HuH-7 (cell line): ENCODE measurements at regions not wholly inside any gene's neighbourhood (a gene's known extent, or its start where the extent isn't known, plus 50 kb on each side); places are given as distances from the start of the nearest gene placed in this dataset.
"Not testable (repeated sequence)": the region's sequence is repeated elsewhere in the genome, so short reads cannot be mapped to it uniquely, and the experiment has no call there.

ENCODE experiments used
- DNase-seq: peaks from one replicate; pipeline ENCODE4 v3.0.0; 2011; ENCODE audit warnings: low spot score

GRCh38 chr1:14260480-14260879 lies 338.0 kb upstream of the KAZN start:
- no peak for DNase-seq

DNA sequence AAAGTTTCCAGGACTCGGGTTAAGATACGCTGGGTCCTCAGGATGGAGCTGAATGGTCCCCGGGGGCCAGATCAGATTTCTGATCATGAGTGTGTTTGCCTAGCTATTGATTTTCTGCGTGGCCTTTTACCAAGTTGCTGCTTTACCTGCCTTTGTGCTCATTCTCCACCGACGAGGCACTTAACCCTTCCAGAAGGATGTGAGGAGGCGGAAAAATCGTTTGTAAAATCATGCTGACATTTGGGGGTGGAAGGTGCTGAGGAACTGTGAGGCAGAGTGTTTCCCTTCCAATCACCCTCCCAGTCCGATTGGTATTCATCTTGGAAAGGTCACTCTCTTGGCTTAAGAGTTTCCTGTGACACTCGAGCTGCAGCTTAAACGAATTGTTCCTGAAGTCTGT lies 337.1 kb upstream of the KAZN start:
- no peak for DNase-seq

- DNase-seq = no peak
Observed at GRCh38 chr1:14262637-14263036, 335.8 kb upstream of the KAZN start.

GRCh38 chr1:14263225-14263624 lies 335.3 kb upstream of the KAZN start:
- no peak for DNase-seq

GRCh38 chr1:14263671-14264070 lies 334.8 kb upstream of the KAZN start:
- DNase-seq = no peak

DNA sequence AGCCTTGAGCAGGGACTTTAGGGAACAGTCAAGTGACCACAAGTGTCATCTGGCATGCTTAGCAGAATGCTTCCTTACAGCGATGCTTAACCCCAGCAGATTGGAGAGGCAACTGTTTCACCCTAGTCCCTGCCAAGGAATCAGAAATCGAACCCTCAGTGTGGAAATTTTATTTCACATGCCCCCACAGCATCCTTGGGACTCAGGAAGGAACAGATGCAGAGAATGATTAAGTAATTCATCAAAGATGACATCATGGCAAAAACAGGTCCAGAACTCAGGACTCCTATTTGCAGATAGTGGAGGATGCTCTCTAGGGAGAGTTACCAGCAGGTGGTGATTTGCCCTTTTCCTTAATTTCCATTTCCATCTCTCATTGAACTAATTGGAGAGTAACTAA lies 333.0 kb upstream of the KAZN start:
- DNase-seq = no peak

DNA sequence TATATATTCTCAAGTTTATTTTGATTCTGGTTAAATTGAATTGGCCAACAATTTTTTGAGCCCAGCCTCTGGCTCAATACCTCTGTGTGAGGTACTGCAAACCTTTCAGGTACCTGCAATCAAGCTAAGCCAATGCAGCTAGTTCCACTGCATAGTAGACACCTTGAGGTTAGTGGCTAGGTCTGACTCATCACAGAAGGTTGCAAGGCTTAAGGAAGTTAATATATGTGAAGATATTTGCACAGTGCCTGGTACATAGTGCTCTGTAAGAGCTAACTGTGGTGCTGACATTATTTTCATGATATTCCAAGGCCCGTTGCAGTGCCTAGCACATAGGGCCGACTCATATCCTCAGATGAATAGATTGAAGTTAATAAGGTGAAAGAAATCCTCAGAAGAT lies 330.5 kb upstream of the KAZN start:
- DNase-seq = no peak

- DNase-seq = no peak
Observed at GRCh38 chr1:14270821-14271220, 327.7 kb upstream of the KAZN start.

DNA sequence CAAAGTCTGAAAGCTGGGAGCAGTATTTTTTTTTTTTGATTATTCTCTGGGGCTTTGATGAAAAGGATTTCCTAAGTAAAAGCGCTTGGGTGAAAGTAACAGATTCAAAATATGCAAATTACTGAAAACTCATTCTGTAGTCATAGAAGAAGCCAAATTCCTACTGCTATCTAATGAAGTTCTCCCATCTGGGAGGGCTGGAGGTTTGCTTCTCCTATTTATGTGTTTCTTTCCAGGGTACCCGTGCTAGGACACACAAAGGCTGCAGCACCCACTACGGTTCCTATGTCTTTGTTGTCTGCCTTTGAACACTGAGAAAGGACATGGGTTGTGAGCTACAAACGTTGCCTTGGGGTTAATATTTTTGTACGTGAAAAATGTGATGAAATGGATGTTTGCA lies 324.7 kb upstream of the KAZN start:
- no peak for DNase-seq

GRCh38 chr1:14279891-14280290 lies 318.6 kb upstream of the KAZN start:
- DNase-seq = not testable (repeated sequence)

GRCh38 chr1:14280909-14281308 lies 317.6 kb upstream of the KAZN start:
- no peak for DNase-seq

DNA sequence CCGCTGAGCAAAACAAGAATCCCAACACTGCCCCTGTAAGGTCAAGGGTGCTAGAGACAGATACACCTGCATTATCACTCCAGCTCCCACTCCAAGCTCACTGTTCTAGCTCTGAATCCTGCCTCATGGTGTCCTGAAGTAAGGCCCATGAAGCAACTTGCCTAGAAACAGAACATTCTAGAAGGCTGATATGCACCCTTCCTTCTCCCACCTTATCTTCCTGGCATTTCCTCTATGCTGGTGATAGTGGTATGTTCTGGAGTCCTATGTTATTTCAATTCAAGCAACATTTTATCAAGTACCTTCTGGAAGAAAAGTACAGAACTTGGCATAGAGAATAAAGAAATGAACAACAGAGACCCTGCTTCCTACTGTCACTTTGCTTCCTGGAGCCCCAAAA lies 317.1 kb upstream of the KAZN start:
- no peak for DNase-seq

GRCh38 chr1:14282707-14283106 lies 315.8 kb upstream of the KAZN start:
- DNase-seq = no peak

GRCh38 chr1:14285238-14285637 lies 313.2 kb upstream of the KAZN start:
- no peak for DNase-seq

DNA sequence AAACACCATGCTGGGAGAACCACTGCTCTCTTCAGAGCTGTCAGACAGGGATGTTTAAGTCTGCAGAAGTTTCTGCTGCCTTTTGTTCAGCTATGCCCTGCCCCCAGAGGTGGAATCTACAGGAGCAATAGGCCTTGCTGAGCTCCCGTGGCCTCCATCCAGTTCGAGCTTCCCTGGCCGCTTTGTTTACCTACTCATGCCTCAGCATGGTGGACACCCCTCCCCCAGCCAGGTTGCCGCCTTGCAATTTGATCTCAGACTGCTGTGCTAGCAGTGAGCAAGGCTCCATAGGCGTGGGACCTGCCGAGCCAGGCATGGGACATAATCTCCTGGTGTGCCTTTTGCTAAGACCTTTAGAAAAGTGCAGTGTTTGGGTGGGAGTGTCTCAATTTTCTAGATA lies 307.3 kb upstream of the KAZN start:
- DNase-seq = not testable (repeated sequence)

DNA sequence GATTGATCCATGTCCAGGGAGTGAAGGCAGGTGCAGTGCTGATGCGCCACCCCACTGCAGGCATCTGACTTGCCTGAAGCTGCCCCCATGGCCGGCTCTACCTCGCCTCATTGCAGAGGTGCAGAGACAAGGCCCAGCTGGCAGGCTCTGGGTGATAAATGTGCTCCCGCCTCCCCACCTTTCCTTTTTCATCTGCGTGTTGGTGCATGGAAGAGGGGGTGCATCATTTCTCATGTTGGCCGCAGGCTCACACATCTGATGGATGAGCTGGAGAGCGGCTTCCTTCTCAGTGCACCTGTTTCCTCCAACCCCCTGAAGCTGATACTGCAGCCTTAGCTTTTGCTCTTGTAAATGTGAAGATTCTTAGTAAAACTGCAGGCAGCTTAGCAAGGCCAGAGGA lies 306.0 kb upstream of the KAZN start:
- no peak for DNase-seq

DNA sequence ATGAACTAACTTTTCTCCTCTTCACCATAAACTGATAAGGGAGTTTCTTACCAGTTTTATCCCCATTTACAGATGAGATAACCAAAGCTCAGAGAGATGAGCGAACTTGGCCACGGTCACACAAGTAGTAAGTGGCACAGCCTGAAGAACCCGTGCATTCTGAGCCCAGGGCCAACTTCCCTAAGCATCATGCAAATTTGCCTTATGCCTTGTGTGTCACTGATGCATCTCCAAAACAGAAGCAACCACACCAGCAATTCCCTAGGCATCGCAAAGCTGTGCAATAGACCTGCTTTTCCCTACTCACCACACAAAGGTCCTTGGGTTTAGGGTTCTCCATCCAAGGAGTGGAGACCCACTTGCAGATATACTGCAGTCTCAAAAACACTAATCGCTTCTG lies 304.5 kb upstream of the KAZN start:
- no peak for DNase-seq

- no peak for DNase-seq
Observed at GRCh38 chr1:14294860-14295536, 303.5 kb upstream of the KAZN start.

GRCh38 chr1:14296795-14297194 lies 301.7 kb upstream of the KAZN start:
- DNase-seq = no peak

DNA sequence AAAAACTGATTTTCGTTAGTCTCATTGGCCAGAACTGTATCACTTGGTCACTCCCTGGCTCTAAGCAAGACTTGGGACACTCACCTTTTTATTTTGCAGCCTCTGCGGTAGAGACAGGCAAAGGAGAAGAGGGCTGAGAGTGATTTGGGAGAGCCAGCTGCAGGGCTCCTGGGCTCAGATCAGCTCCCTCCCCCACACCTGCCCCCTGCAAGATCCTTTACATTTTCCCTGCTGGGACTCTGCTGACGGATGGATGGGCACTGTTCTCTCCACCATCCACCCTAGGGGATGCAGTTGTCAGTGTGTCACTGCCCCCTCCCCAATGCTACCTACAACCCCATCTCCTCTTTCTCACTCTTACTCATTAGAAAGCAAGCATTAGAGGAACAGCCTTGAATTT lies 301.1 kb upstream of the KAZN start:
- no peak for DNase-seq

GRCh38 chr1:14298806-14299205 lies 299.7 kb upstream of the KAZN start:
- no peak for DNase-seq

DNA sequence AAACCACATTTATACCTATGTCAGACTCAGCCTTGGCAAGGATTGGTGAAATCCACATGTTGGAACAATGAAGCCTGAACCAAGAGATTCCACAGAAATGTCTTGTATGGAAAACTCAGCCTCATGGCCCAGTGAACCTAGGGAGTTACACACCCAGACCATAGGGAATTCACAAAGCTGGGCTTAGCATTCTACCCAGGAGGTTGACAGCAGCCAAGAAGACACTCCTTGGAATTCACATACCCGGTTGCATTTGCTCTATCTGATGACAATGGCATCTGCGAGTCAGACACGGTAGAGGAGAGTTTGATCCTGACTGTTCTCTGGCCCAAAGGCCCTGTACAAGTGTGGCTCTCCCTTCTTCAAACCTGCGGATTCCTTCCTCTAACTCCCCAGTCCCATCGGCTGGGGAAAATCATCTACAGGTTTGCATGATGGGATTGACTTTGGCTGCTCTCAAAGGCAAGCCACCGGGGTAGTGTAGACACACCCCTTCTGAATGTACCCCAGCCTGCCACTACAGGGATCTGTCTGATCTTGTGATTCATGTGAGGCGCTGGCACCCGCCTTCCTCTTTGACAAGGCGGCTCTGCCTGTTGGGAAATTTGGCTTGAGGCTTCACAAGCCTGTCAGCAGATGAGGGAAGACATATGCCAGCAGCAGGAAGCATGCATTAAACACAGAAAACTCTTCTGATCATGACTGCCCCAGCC lies 297.3 kb upstream of the KAZN start:
- DNase-seq = no peak

- no peak for DNase-seq
Observed at GRCh38 chr1:14301704-14302024, 296.8 kb upstream of the KAZN start.

GRCh38 chr1:14302025-14302424 lies 296.5 kb upstream of the KAZN start:
- DNase-seq = no peak
